ENCODE measurements at regions not wholly inside any gene's neighbourhood (a gene's known extent, or its start where the extent isn't known, plus 50 kb on each side); places are given as distances from the start of the nearest gene placed in this dataset.
"Not testable (repeated sequence)": the region's sequence is repeated elsewhere in the genome, so short reads cannot be mapped to it uniquely, and the experiment has no call there.

- H2AFZ ChIP-seq (ENCODE audit: low read length); H3F3A ChIP-seq (ENCODE audit: low read length, unreplicated experiment); H3K4me2 ChIP-seq (ENCODE audit: low read length); H3K79me2 ChIP-seq (ENCODE audit: low read length); H3K27me3 ChIP-seq (ENCODE audit: low read length); H4K20me1 ChIP-seq (ENCODE audit: low read length); DNase-seq; H3K4me3 ChIP-seq (ENCODE audit: low read length); POLR2A ChIA-PET (ENCODE audit: unreplicated experiment); H3K9me2 ChIP-seq (replicated peaks; ENCODE audit: low read length); H3K4me1 ChIP-seq (ENCODE audit: insufficient read depth, low read length); H3K27ac ChIP-seq (ENCODE audit: low read length); BruUV-seq (replicated peaks); H3K36me3 ChIP-seq (ENCODE audit: low read depth, low read length); H3K9me3 ChIP-seq (ENCODE audit: low read length); H3K9ac ChIP-seq (ENCODE audit: low read length); intact Hi-C loops (cut with micrococcal nuclease); ATAC-seq; CTCF ChIA-PET: not testable (repeated sequence)
Observed at GRCh38 chr2:87428452-87429130, 319.3 kb upstream of the PLGLB2 start.

GRCh38 chr2:87429206-87429930 is 318.5 kb upstream of the PLGLB2 start:
- H4K20me1 ChIP-seq (ENCODE audit: low read length); H3K36me3 ChIP-seq (ENCODE audit: low read depth, low read length); POLR2A ChIA-PET (ENCODE audit: unreplicated experiment); H3F3A ChIP-seq (ENCODE audit: low read length, unreplicated experiment); H3K4me2 ChIP-seq (ENCODE audit: low read length); ATAC-seq; H3K9me3 ChIP-seq (ENCODE audit: low read length); DNase-seq; H3K9me2 ChIP-seq (replicated peaks; ENCODE audit: low read length); H3K27ac ChIP-seq (ENCODE audit: low read length); intact Hi-C loops (cut with micrococcal nuclease); H2AFZ ChIP-seq (ENCODE audit: low read length); H3K4me3 ChIP-seq (ENCODE audit: low read length); H3K79me2 ChIP-seq (ENCODE audit: low read length); CTCF ChIA-PET; H3K27me3 ChIP-seq (ENCODE audit: low read length); BruUV-seq (replicated peaks); H3K9ac ChIP-seq (ENCODE audit: low read length); H3K4me1 ChIP-seq (ENCODE audit: insufficient read depth, low read length): not testable (repeated sequence)

GRCh38 chr2:87429931-87430275 is 318.0 kb upstream of the PLGLB2 start:
- H3K4me3 ChIP-seq (ENCODE audit: low read length); H3K9me2 ChIP-seq (replicated peaks; ENCODE audit: low read length); H3K79me2 ChIP-seq (ENCODE audit: low read length); H3K4me2 ChIP-seq (ENCODE audit: low read length); intact Hi-C loops (cut with micrococcal nuclease); POLR2A ChIA-PET (ENCODE audit: unreplicated experiment); H3K4me1 ChIP-seq (ENCODE audit: insufficient read depth, low read length); H3F3A ChIP-seq (ENCODE audit: low read length, unreplicated experiment); H3K36me3 ChIP-seq (ENCODE audit: low read depth, low read length); H2AFZ ChIP-seq (ENCODE audit: low read length); DNase-seq; H4K20me1 ChIP-seq (ENCODE audit: low read length); H3K27ac ChIP-seq (ENCODE audit: low read length); BruUV-seq (replicated peaks); ATAC-seq; H3K9ac ChIP-seq (ENCODE audit: low read length); CTCF ChIA-PET; H3K9me3 ChIP-seq (ENCODE audit: low read length); H3K27me3 ChIP-seq (ENCODE audit: low read length): not testable (repeated sequence)

GRCh38 chr2:87431051-87431450 is 316.8 kb upstream of the PLGLB2 start:
- H3K27me3 ChIP-seq (ENCODE audit: low read length); POLR2A ChIA-PET (ENCODE audit: unreplicated experiment); H3K36me3 ChIP-seq (ENCODE audit: low read depth, low read length); H3K27ac ChIP-seq (ENCODE audit: low read length); H2AFZ ChIP-seq (ENCODE audit: low read length); H3K4me3 ChIP-seq (ENCODE audit: low read length); DNase-seq; H3F3A ChIP-seq (ENCODE audit: low read length, unreplicated experiment); intact Hi-C loops (cut with micrococcal nuclease); ATAC-seq; H3K9ac ChIP-seq (ENCODE audit: low read length); BruUV-seq (replicated peaks); H4K20me1 ChIP-seq (ENCODE audit: low read length); CTCF ChIA-PET; H3K9me2 ChIP-seq (replicated peaks; ENCODE audit: low read length); H3K79me2 ChIP-seq (ENCODE audit: low read length); H3K4me2 ChIP-seq (ENCODE audit: low read length); H3K9me3 ChIP-seq (ENCODE audit: low read length); H3K4me1 ChIP-seq (ENCODE audit: insufficient read depth, low read length): not testable (repeated sequence)

- H2AFZ ChIP-seq (ENCODE audit: low read length); H3K4me2 ChIP-seq (ENCODE audit: low read length); H3K9ac ChIP-seq (ENCODE audit: low read length); BruUV-seq (replicated peaks); intact Hi-C loops (cut with micrococcal nuclease); H3K4me1 ChIP-seq (ENCODE audit: insufficient read depth, low read length); DNase-seq; H3K9me3 ChIP-seq (ENCODE audit: low read length); H3K79me2 ChIP-seq (ENCODE audit: low read length); H4K20me1 ChIP-seq (ENCODE audit: low read length); H3K4me3 ChIP-seq (ENCODE audit: low read length); H3F3A ChIP-seq (ENCODE audit: low read length, unreplicated experiment); ATAC-seq; H3K27ac ChIP-seq (ENCODE audit: low read length); H3K9me2 ChIP-seq (replicated peaks; ENCODE audit: low read length); H3K27me3 ChIP-seq (ENCODE audit: low read length); H3K36me3 ChIP-seq (ENCODE audit: low read depth, low read length); POLR2A ChIA-PET (ENCODE audit: unreplicated experiment); CTCF ChIA-PET: not testable (repeated sequence)
Observed at GRCh38 chr2:87432711-87433453, 315.0 kb upstream of the PLGLB2 start.

- H3F3A ChIP-seq (ENCODE audit: low read length, unreplicated experiment); CTCF ChIA-PET; POLR2A ChIA-PET (ENCODE audit: unreplicated experiment): not testable (repeated sequence)
Observed at GRCh38 chr2:87436007-87436406, 311.9 kb upstream of the PLGLB2 start.

More at GRCh38 chr2:87436007-87436406, 311.9 kb upstream of the PLGLB2 start:
- H3K36me3 ChIP-seq (ENCODE audit: low read depth, low read length); H3K4me1 ChIP-seq (ENCODE audit: insufficient read depth, low read length); H2AFZ ChIP-seq (ENCODE audit: low read length); H3K4me2 ChIP-seq (ENCODE audit: low read length); H4K20me1 ChIP-seq (ENCODE audit: low read length); BruUV-seq (replicated peaks); H3K27ac ChIP-seq (ENCODE audit: low read length); DNase-seq; intact Hi-C loops (cut with micrococcal nuclease); H3K27me3 ChIP-seq (ENCODE audit: low read length); ATAC-seq; H3K9me2 ChIP-seq (replicated peaks; ENCODE audit: low read length); H3K4me3 ChIP-seq (ENCODE audit: low read length); H3K9ac ChIP-seq (ENCODE audit: low read length); H3K79me2 ChIP-seq (ENCODE audit: low read length); H3K9me3 ChIP-seq (ENCODE audit: low read length): not testable (repeated sequence)

All from PC-3 (cell line).